ENCODE measurements at regions not wholly inside any gene's neighbourhood (a gene's known extent, or its start where the extent isn't known, plus 50 kb on each side); places are given as distances from the start of the nearest gene placed in this dataset.
"Not testable (repeated sequence)": the region's sequence is repeated elsewhere in the genome, so short reads cannot be mapped to it uniquely, and the experiment has no call there.

DNA sequence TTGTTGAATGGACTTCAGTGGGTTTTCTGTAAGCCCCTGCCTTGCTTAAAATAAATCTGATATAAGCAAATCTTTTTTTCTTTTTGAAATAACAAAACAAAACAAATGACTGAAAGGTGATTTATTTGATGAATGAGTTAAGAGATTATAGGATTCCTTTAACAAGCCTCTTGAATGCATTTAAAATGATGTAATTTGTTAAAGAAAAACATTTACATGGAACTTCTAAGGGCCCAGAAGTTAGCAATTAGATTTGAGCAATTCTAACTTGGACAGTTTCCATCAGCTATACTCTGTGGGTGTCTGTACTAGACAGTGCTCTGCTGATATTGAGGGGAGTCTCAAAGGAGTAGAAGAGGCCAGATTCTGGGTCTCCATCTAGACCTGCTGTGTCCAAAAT, 143.5 kb upstream of the RAG2 start:
- DNase-seq (ENCODE audit: low read depth): no peak
- TF ChIP-seq CTCF (conservative IDR thresholded peaks at IDR 0.05; ENCODE audit: low read depth, low read length): no peak
- H3K4me3 ChIP-seq (ENCODE audit: low read depth, low read length): no peak overlapping the region

- no peak for DNase-seq (ENCODE audit: low read depth)
- no peak overlapping the region for H3K4me3 ChIP-seq (ENCODE audit: low read depth, low read length)
- TF ChIP-seq CTCF (conservative IDR thresholded peaks at IDR 0.05; ENCODE audit: low read depth, low read length): no peak
Measured at GRCh38 chr11:36738292-36738861, 140.3 kb upstream of the RAG2 start.

- TF ChIP-seq CTCF (conservative IDR thresholded peaks at IDR 0.05; ENCODE audit: low read depth, low read length): no peak
- H3K4me3 ChIP-seq (ENCODE audit: low read depth, low read length): no peak overlapping the region
- no peak for DNase-seq (ENCODE audit: low read depth)
Measured at GRCh38 chr11:36736103-36736502, 138.1 kb upstream of the RAG2 start.

DNA sequence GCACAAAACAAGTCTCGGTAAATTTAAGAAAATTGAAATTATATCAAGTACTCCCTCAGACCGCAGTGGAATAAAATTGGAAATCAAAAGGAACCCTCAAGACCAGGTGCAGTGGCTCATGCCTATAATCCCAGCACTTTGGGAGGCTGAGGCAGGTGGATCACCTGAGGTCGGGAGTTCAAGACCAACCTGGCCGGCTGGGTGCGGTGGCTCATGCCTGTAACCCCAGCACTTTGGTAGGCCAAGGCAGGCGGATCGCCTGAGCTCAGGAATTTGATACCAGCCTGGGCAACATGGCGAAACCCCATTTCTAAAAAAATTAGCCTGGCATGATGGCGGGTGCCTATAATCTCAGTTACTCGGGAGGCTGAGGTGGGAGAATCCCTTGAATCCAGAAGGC, 135.7 kb upstream of the RAG2 start:
- H3K4me3 ChIP-seq (ENCODE audit: low read depth, low read length); DNase-seq (ENCODE audit: low read depth): not testable (repeated sequence)

DNA sequence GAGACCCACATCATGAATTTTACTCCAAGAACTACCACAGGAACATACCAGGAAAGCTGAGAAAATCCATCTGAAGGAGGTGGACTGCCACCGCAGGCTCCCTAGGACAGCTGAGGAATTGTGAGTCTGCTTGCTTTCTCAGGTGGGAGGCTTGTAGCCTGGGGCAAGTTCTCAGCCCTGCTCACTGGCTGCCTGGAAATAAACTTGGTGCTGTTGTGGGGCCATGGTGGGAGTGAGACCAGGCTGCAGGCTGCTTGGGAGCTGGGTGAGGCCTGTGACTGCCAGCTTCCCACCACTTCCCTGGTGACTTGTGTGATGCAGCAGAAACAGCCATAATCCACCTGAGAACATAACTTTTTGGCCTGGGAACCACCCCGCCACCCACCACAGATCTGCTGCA, 132.7 kb upstream of the RAG2 start:
- TF ChIP-seq CTCF (conservative IDR thresholded peaks at IDR 0.05; ENCODE audit: low read depth, low read length): no peak

GRCh38 chr11:36729825-36730224, 131.8 kb upstream of the RAG2 start:
- no peak overlapping the region for H3K4me3 ChIP-seq (ENCODE audit: low read depth, low read length)
- DNase-seq (ENCODE audit: low read depth): no peak

More for the DNA sequence above, 132.7 kb upstream of the RAG2 start:
- DNase-seq (ENCODE audit: low read depth): no peak
- H3K4me3 ChIP-seq (ENCODE audit: low read depth, low read length): no peak overlapping the region

GRCh38 chr11:36726420-36726819, 128.4 kb upstream of the RAG2 start:
- TF ChIP-seq CTCF (conservative IDR thresholded peaks at IDR 0.05; ENCODE audit: low read depth, low read length): no peak
- no peak for DNase-seq (ENCODE audit: low read depth)
- H3K4me3 ChIP-seq (ENCODE audit: low read depth, low read length): no peak overlapping the region

More at GRCh38 chr11:36729825-36730224, 131.8 kb upstream of the RAG2 start:
- TF ChIP-seq CTCF (conservative IDR thresholded peaks at IDR 0.05; ENCODE audit: low read depth, low read length): no peak
